Posterior cingulate gyrus (tissue), 11 donors: ENCODE measurements at regions not wholly inside any gene's neighbourhood (a gene's known extent, or its start where the extent isn't known, plus 50 kb on each side); places are given as distances from the start of the nearest gene placed in this dataset.
A peak's percentile ranks its signal among the peaks of the same experiment; 100 is the strongest.
"Not testable (repeated sequence)": the region's sequence is repeated elsewhere in the genome, so short reads cannot be mapped to it uniquely, and the experiment has no call there.

ENCODE experiments used
- DNase-seq, 10 donors: peaks; one replicate each; pipeline versions ENCODE4 v3.0.0 to v3.0.0-alpha.2; 2020 to 2021; ENCODE audit warnings: mixed read lengths in 3 of 10
- intact Hi-C: fragments of 100-400 bp; cut with DNase I; formaldehyde crosslinking; loops from one replicate; pipeline ENCODE4 v1.15.1; 2023

- no peak for DNase-seq
- intact Hi-C loops, result no loop called here
These were observed 99.4 kb upstream of the LSM6 start for GRCh38 chr4:146076081-146076480.

GRCh38 chr4:146073517-146073916, 102.0 kb upstream of the LSM6 start:
- DNase-seq, result no peak
- intact Hi-C loops, result no loop called here

- intact Hi-C loops, result no loop called here
- no peak for DNase-seq
These were observed 103.1 kb upstream of the LSM6 start for GRCh38 chr4:146072376-146072775.

- intact Hi-C loops, result no loop called here
- no peak for DNase-seq
These were observed 104.1 kb upstream of the LSM6 start for GRCh38 chr4:146071390-146071789.

- intact Hi-C loops, result no loop called here
- no peak for DNase-seq
These were observed 112.4 kb upstream of the LSM6 start for GRCh38 chr4:146063143-146063542.

GRCh38 chr4:146062340-146062739, 113.2 kb upstream of the LSM6 start:
- intact Hi-C loops, result no loop called here
- DNase-seq, result no peak

- no peak for DNase-seq
- intact Hi-C loops, result no loop called here
These were observed 113.7 kb upstream of the LSM6 start for GRCh38 chr4:146061610-146062334.

- peak in 1 of 10 donors; percentile 14 for DNase-seq
- intact Hi-C loops, result no loop called here
These were observed 115.7 kb upstream of the LSM6 start for GRCh38 chr4:146059865-146060264.

- no peak for DNase-seq
- intact Hi-C loops, result no loop called here
These were observed 116.4 kb upstream of the LSM6 start for GRCh38 chr4:146059151-146059550.

GRCh38 chr4:146058531-146058930, 117.0 kb upstream of the LSM6 start:
- intact Hi-C loops, result no loop called here

GRCh38 chr4:146054676-146055075, 116.1 kb upstream of the ZNF827 start:
- intact Hi-C loops, result no loop called here
- no peak for DNase-seq

More at GRCh38 chr4:146058531-146058930, 117.0 kb upstream of the LSM6 start:
- no peak for DNase-seq

GRCh38 chr4:146053891-146054290, 115.3 kb upstream of the ZNF827 start:
- intact Hi-C loops, result no loop called here

GRCh38 chr4:146051728-146052391, 113.2 kb upstream of the ZNF827 start:
- intact Hi-C loops, result no loop called here
- DNase-seq, result no peak

More at GRCh38 chr4:146053891-146054290, 115.3 kb upstream of the ZNF827 start:
- no peak for DNase-seq

- no peak for DNase-seq
- intact Hi-C loops, result no loop called here
These were observed 112.6 kb upstream of the ZNF827 start for GRCh38 chr4:146051223-146051622.

- DNase-seq, result no peak
- intact Hi-C loops, result no loop called here
These were observed 111.2 kb upstream of the ZNF827 start for GRCh38 chr4:146049802-146050201.

GRCh38 chr4:146047768-146048167, 109.1 kb upstream of the ZNF827 start:
- DNase-seq, intact Hi-C loops: not testable (repeated sequence)

- intact Hi-C loops, result no loop called here
- no peak for DNase-seq
These were observed 102.7 kb upstream of the ZNF827 start for GRCh38 chr4:146041139-146042004.

- intact Hi-C loops, result no loop called here
- DNase-seq, result peak in 1 of 10 donors; percentile 30
These were observed 102.0 kb upstream of the ZNF827 start for GRCh38 chr4:146040623-146041022.

GRCh38 chr4:146033149-146033548, 94.5 kb upstream of the ZNF827 start:
- peak in 1 of 10 donors; percentile 49 for DNase-seq
- intact Hi-C loops, result no loop called here

GRCh38 chr4:146032234-146032860, 93.7 kb upstream of the ZNF827 start:
- peak in 1 of 10 donors; percentile 26 for DNase-seq
- intact Hi-C loops, result no loop called here
